ENCODE measurements at regions not wholly inside any gene's neighbourhood (a gene's known extent, or its start where the extent isn't known, plus 50 kb on each side); places are given as distances from the start of the nearest gene placed in this dataset.

GRCh38 chr13:47835470-47836228 lies 165.4 kb downstream of the SUCLA2 start:
- TF ChIP-seq, protein P1, sequence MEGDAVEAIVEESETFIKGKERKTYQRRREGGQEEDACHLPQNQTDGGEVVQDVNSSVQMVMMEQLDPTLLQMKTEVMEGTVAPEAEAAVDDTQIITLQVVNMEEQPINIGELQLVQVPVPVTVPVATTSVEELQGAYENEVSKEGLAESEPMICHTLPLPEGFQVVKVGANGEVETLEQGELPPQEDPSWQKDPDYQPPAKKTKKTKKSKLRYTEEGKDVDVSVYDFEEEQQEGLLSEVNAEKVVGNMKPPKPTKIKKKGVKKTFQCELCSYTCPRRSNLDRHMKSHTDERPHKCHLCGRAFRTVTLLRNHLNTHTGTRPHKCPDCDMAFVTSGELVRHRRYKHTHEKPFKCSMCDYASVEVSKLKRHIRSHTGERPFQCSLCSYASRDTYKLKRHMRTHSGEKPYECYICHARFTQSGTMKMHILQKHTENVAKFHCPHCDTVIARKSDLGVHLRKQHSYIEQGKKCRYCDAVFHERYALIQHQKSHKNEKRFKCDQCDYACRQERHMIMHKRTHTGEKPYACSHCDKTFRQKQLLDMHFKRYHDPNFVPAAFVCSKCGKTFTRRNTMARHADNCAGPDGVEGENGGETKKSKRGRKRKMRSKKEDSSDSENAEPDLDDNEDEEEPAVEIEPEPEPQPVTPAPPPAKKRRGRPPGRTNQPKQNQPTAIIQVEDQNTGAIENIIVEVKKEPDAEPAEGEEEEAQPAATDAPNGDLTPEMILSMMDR (IDR thresholded peaks at IDR 0.05), result no peak
- no peak for TF ChIP-seq POLR2AphosphoS5 (IDR thresholded peaks at IDR 0.05)
